ENCODE measurements at regions not wholly inside any gene's neighbourhood (a gene's known extent, or its start where the extent isn't known, plus 50 kb on each side); places are given as distances from the start of the nearest gene placed in this dataset.
"Not testable (repeated sequence)": the region's sequence is repeated elsewhere in the genome, so short reads cannot be mapped to it uniquely, and the experiment has no call there.

- peak; percentile 76 for DNase-seq
Measured at GRCh38 chr18:23311351-23312121, 141.6 kb upstream of the RIOK3 start.

GRCh38 chr18:23313379-23313778 is 139.7 kb upstream of the RIOK3 start:
- no peak for DNase-seq

GRCh38 chr18:23314672-23315071 is 138.4 kb upstream of the RIOK3 start:
- no peak for DNase-seq

- DNase-seq = no peak
Measured at GRCh38 chr18:23316316-23316715, 136.8 kb upstream of the RIOK3 start.

- DNase-seq = peak; percentile 20
Measured at GRCh38 chr18:23316988-23317387, 136.1 kb upstream of the RIOK3 start.

- peak; percentile 66 for DNase-seq
Measured at GRCh38 chr18:23317975-23318675, 135.0 kb upstream of the RIOK3 start.

GRCh38 chr18:23320709-23321236 is 132.3 kb upstream of the RIOK3 start:
- DNase-seq = no peak

- no peak for DNase-seq
Measured at GRCh38 chr18:23321996-23322395, 131.1 kb upstream of the RIOK3 start.

- DNase-seq = no peak
Measured at GRCh38 chr18:23324056-23324811, 128.9 kb upstream of the RIOK3 start.

GRCh38 chr18:23324861-23325260 is 128.2 kb upstream of the RIOK3 start:
- DNase-seq = no peak

GRCh38 chr18:23329671-23330070 is 123.4 kb upstream of the RIOK3 start:
- not testable (repeated sequence) for DNase-seq

- no peak for DNase-seq
Measured at GRCh38 chr18:23330423-23330822, 122.7 kb upstream of the RIOK3 start.

GRCh38 chr18:23331091-23331920 is 121.8 kb upstream of the RIOK3 start:
- DNase-seq = no peak

GRCh38 chr18:23332356-23332755 is 120.7 kb upstream of the RIOK3 start:
- no peak for DNase-seq

- DNase-seq = no peak
Measured at GRCh38 chr18:23333827-23334226, 119.3 kb upstream of the RIOK3 start.

GRCh38 chr18:23334569-23334968 is 118.5 kb upstream of the RIOK3 start:
- no peak for DNase-seq

- DNase-seq = no peak
Measured at GRCh38 chr18:23336101-23336500, 117.0 kb upstream of the RIOK3 start.

- DNase-seq = peak; percentile 19
Measured at GRCh38 chr18:23337599-23338444, 115.3 kb upstream of the RIOK3 start.

- DNase-seq = no peak
Measured at GRCh38 chr18:23340661-23341060, 112.4 kb upstream of the RIOK3 start.

- DNase-seq = no peak
Measured at GRCh38 chr18:23341383-23341782, 111.7 kb upstream of the RIOK3 start.

GRCh38 chr18:23341983-23342382 is 111.1 kb upstream of the RIOK3 start:
- no peak for DNase-seq

- DNase-seq = no peak
Measured at GRCh38 chr18:23342506-23342905, 110.6 kb upstream of the RIOK3 start.

All from NCI-H226 (cell line).